Right lobe of liver (tissue), 4 donors: ENCODE measurements at regions not wholly inside any gene's neighbourhood (a gene's known extent, or its start where the extent isn't known, plus 50 kb on each side); places are given as distances from the start of the nearest gene placed in this dataset.

ENCODE experiments used
- CTCF ChIP-seq, 4 donors: fragments of 200-600 bp in 3 of 4; fragments of 450-650 bp in 1 of 4; IDR thresholded peaks; one replicate each; pipeline versions ENCODE4 v1.5.1 to v1.8.0; 2016 to 2022; ENCODE audit warnings: antibody characterized with exemption in 4 of 4, mild to moderate bottlenecking in 2 of 4
- POLR2A ChIP-seq: fragments of 450-650 bp; IDR thresholded peaks from one replicate; pipeline ENCODE4 v1.6.1; 2017; ENCODE audit warnings: antibody characterized with exemption, mild to moderate bottlenecking
- donor health status: DM: no; HTN: no; CAD: no.
- donor health status: DM: no; HTN: no; CAD: no.
- donor health status: DM: no; HTN: yes; CAD: no.

- TF ChIP-seq CTCF (IDR thresholded peaks at IDR 0.05) (no peak), POLR2A (no peak)
Observed at GRCh38 chr3:104536715-104537114, 830.0 kb upstream of the ALCAM start.
